GM23338 (cell line): ENCODE measurements at regions not wholly inside any gene's neighbourhood (a gene's known extent, or its start where the extent isn't known, plus 50 kb on each side); places are given as distances from the start of the nearest gene placed in this dataset.

Experiments
- ATAC-seq: fragments of 200-7000 bp; cut with Tn5 transposase; 3 replicates; pipeline ENCODE4 v1.9.1; 2020
- DNase-seq: peaks from one replicate; pipeline ENCODE4 v3.0.0-alpha.2; 2015; ENCODE audit warnings: low spot score
- H2AFZ ChIP-seq: fragments of 200-600 bp; sonication (generic); 2 replicates; pipeline ENCODE4 v1.8.0; 2016; ENCODE audit warnings: antibody characterized with exemption, mild to moderate bottlenecking, moderate library complexity
- H3F3A ChIP-seq: fragments of 200-600 bp; sonication (generic); replicated peaks from 2 replicates; pipeline ENCODE4 v1.8.0; 2017; ENCODE audit warnings: antibody characterized with exemption, mixed run types, low read depth
- H3K27ac ChIP-seq: fragments of 200-600 bp; sonication (generic); 2 replicates; pipeline ENCODE4 v1.6.1; 2016; ENCODE audit warnings: low read depth
- H3K27me3 ChIP-seq: fragments of 200-600 bp; sonication (generic); 2 replicates; pipeline ENCODE4 v1.8.0; 2016; ENCODE audit warnings: mild to moderate bottlenecking, mixed run types, moderate library complexity; ENCODE audit not compliant: insufficient read depth
- H3K36me3 ChIP-seq: fragments of 200-600 bp; sonication (generic); 2 replicates; pipeline ENCODE4 v1.8.0; 2016; ENCODE audit warnings: mild to moderate bottlenecking; ENCODE audit not compliant: insufficient read depth
- H3K4me1 ChIP-seq: fragments of 200-600 bp; sonication (generic); 2 replicates; pipeline ENCODE4 v1.8.0; 2016; ENCODE audit warnings: mild to moderate bottlenecking, moderate library complexity; ENCODE audit not compliant: insufficient read depth
- H3K4me2 ChIP-seq: fragments of 200-600 bp; sonication (generic); 2 replicates; pipeline ENCODE4 v1.7.1; 2017; ENCODE audit warnings: mixed run types
- H3K4me3 ChIP-seq: fragments of 200-600 bp; sonication (generic); 2 replicates; pipeline ENCODE4 v1.6.1; 2016; ENCODE audit warnings: mixed run types
- H3K79me2 ChIP-seq: fragments of 200-600 bp; sonication (generic); replicated peaks from 2 replicates; pipeline ENCODE4 v1.8.0; 2017; ENCODE audit warnings: mild to moderate bottlenecking; ENCODE audit not compliant: insufficient read depth
- H3K9me2 ChIP-seq: fragments of 200-600 bp; sonication (generic); 2 replicates; pipeline ENCODE4 v1.8.0; 2017; ENCODE audit not compliant: insufficient read depth
- H4K20me1 ChIP-seq: fragments of 200-600 bp; sonication (generic); replicated peaks from 2 replicates; pipeline ENCODE4 v1.8.0; 2017; ENCODE audit warnings: mild to moderate bottlenecking; ENCODE audit not compliant: insufficient read depth
- H3K27ac Mint-ChIP-seq: 2 replicates; pipeline ENCODE4 v1.8.0; 2020; ENCODE audit warnings: inconsistent platforms, mild to moderate bottlenecking, moderate library complexity, mixed read lengths
- H3K27me3 Mint-ChIP-seq: 3 replicates; pipeline ENCODE4 v1.8.0; 2022; ENCODE audit warnings: low read depth, mild to moderate bottlenecking, moderate library complexity, mixed read lengths, inconsistent platforms; ENCODE audit not compliant: insufficient read depth, poor library complexity
- H3K36me3 Mint-ChIP-seq: 3 replicates; pipeline ENCODE4 v1.8.0; 2021; ENCODE audit warnings: low read depth, mild to moderate bottlenecking, inconsistent platforms, moderate library complexity, mixed read lengths
- H3K4me1 Mint-ChIP-seq: 3 replicates; pipeline ENCODE4 v1.8.0; 2020; ENCODE audit warnings: mild to moderate bottlenecking, inconsistent platforms, mixed read lengths
- H3K4me3 Mint-ChIP-seq: 3 replicates; pipeline ENCODE4 v1.8.0; 2021; ENCODE audit warnings: moderate library complexity, mild to moderate bottlenecking, inconsistent platforms, mixed read lengths
- H3K9me3 Mint-ChIP-seq: 3 replicates; pipeline ENCODE4 v1.8.0; 2020; ENCODE audit warnings: moderate library complexity, mild to moderate bottlenecking, inconsistent platforms, mixed read lengths
- EZH2 ChIP-seq: fragments of 200-600 bp; sonication (generic); IDR thresholded peaks from one replicate; pipeline ENCODE4 v1.8.0; 2017; ENCODE audit warnings: antibody characterized with exemption, mild to moderate bottlenecking, low read depth; ENCODE audit not compliant: unreplicated experiment
- JUNB ChIP-seq: IDR thresholded peaks from one replicate; pipeline ENCODE4 v1.6.1; 2016; ENCODE audit warnings: antibody characterized with exemption; ENCODE audit not compliant: unreplicated experiment
- NANOG ChIP-seq: IDR thresholded peaks from 2 replicates; pipeline ENCODE4 v1.6.1; 2016; ENCODE audit warnings: antibody characterized with exemption, borderline replicate concordance
- REST ChIP-seq: IDR thresholded peaks from one replicate; pipeline ENCODE4 v1.6.1; 2018; ENCODE audit warnings: antibody characterized with exemption; ENCODE audit not compliant: unreplicated experiment
- STAT1 ChIP-seq: IDR thresholded peaks from one replicate; pipeline ENCODE4 v1.6.1; 2016; ENCODE audit warnings: antibody characterized with exemption; ENCODE audit not compliant: unreplicated experiment
- ZNF114 ChIP-seq: fragments of 250-450 bp; sonication (Bioruptor Pico); IDR thresholded peaks from 2 replicates; pipeline ENCODE4 v1.5.0; 2020; ENCODE audit warnings: mild to moderate bottlenecking, moderate library complexity
- ZNF462 ChIP-seq: fragments of 250-450 bp; sonication (Bioruptor Pico); IDR thresholded peaks from 2 replicates; pipeline ENCODE4 v1.5.0; 2020; ENCODE audit warnings: mild to moderate bottlenecking, moderate library complexity

GRCh38 chr2:100643467-100643866 lies 80.7 kb downstream of the PDCL3 start:
- Histone ChIP-seq H3K79me2 (no peaks in the 10 kb centered on the region), H3K4me1 (peaks cover 18% of the 10 kb centered on the region), H3K27ac (no peak overlapping the region), H3F3A (0 out of 2 replicates have a peak, but pooled peaks cover 3% of the 10 kb centered on the region), H3K27me3 (no peaks in the 10 kb centered on the region), H2AFZ (no peak overlapping the region), H4K20me1 (no peaks in the 10 kb centered on the region), H3K4me2 (no peak overlapping the region), H3K4me3 (no peak overlapping the region), H3K9me2 (peaks cover 2% of the 10 kb centered on the region; the same call in 1 of the 2 replicates), H3K36me3 (no peaks in the 10 kb centered on the region)
- H3K4me1 Mint-ChIP-seq: peaks cover 32% of the 10 kb centered on the region
- ATAC-seq: no peak
- no peak for TF ChIP-seq ZNF114
- no peak for TF ChIP-seq NANOG
- TF ChIP-seq STAT1: no peak
- no peak for TF ChIP-seq REST
- no peak for DNase-seq
- no peak overlapping the region for H3K4me3 Mint-ChIP-seq
- H3K27me3 Mint-ChIP-seq: peaks cover 2% of the 10 kb centered on the region
- no peak overlapping the region for H3K27ac Mint-ChIP-seq
- H3K9me3 Mint-ChIP-seq: peaks cover 11% of the 10 kb centered on the region
- H3K36me3 Mint-ChIP-seq: peaks cover 7% of the 10 kb centered on the region; the same call in 2 of the 3 replicates

GRCh38 chr2:100643906-100644501 lies 81.2 kb downstream of the PDCL3 start:
- H3K36me3 Mint-ChIP-seq: peaks cover 7% of the 10 kb centered on the region; the same call in 2 of the 3 replicates
- H3K9me3 Mint-ChIP-seq: peaks cover 11% of the 10 kb centered on the region
- H3K27ac Mint-ChIP-seq: no peak overlapping the region
- peaks cover 17% of the 10 kb centered on the region for H3K4me1 ChIP-seq
- H3F3A ChIP-seq: 0 out of 2 replicates have a peak, but pooled peaks cover 3% of the 10 kb centered on the region
- peaks cover 32% of the 10 kb centered on the region for H3K4me1 Mint-ChIP-seq
- no peaks in the 10 kb centered on the region for H3K79me2 ChIP-seq
- no peaks in the 10 kb centered on the region for H3K36me3 ChIP-seq
- DNase-seq (no peak), ATAC-seq (no peak)
- H3K4me3 ChIP-seq: no peak overlapping the region
- H3K27ac ChIP-seq: no peak overlapping the region
- no peaks in the 10 kb centered on the region for H3K27me3 ChIP-seq
- no peak overlapping the region for H3K4me2 ChIP-seq
- no peak overlapping the region for H2AFZ ChIP-seq
- peaks cover 2% of the 10 kb centered on the region for H3K27me3 Mint-ChIP-seq
- H3K4me3 Mint-ChIP-seq: no peak overlapping the region
- peaks cover 2% of the 10 kb centered on the region; the same call in 1 of the 2 replicates for H3K9me2 ChIP-seq
- no peaks in the 10 kb centered on the region for H4K20me1 ChIP-seq
- TF ChIP-seq ZNF462 (CRISPR knock-in tag) (no peak), JUNB (no peak), REST (no peak), ZNF114 (no peak), STAT1 (no peak), EZH2 (no peak)
